Stimulated activated CD4-positive, alpha-beta T cell treated with anti-CD3 and anti-CD28 coated beads, Interleukin-15, amount 100 ng/mL, for 1 hour (primary cell): ENCODE measurements at regions not wholly inside any gene's neighbourhood (a gene's known extent, or its start where the extent isn't known, plus 50 kb on each side); places are given as distances from the start of the nearest gene placed in this dataset.

Source experiments
- DNase-seq, 2 donors: peaks; one replicate each; pipeline ENCODE4 v3.0.0-alpha.2; 2020; ENCODE audit warnings: low read depth in 1 of 2, low spot score in 1 of 2

GRCh38 chr17:33473061-33473460, 180.0 kb upstream of the ASIC2 start:
- DNase-seq = no peak

- no peak for DNase-seq
Measured at GRCh38 chr17:33474789-33475188, 181.7 kb upstream of the ASIC2 start.

GRCh38 chr17:33475594-33475993, 182.5 kb upstream of the ASIC2 start:
- DNase-seq = no peak

GRCh38 chr17:33481652-33482051, 188.6 kb upstream of the ASIC2 start:
- DNase-seq = no peak

GRCh38 chr17:33482636-33483035, 189.5 kb upstream of the ASIC2 start:
- DNase-seq = no peak

GRCh38 chr17:33484559-33484958, 191.5 kb upstream of the ASIC2 start:
- no peak for DNase-seq

GRCh38 chr17:33486135-33486885, 193.2 kb upstream of the ASIC2 start:
- DNase-seq = no peak

- DNase-seq = no peak
Measured at GRCh38 chr17:33487187-33487879, 194.2 kb upstream of the ASIC2 start.

GRCh38 chr17:33491871-33492481, 198.9 kb upstream of the ASIC2 start:
- no peak for DNase-seq

GRCh38 chr17:33492731-33493265, 199.7 kb upstream of the ASIC2 start:
- no peak for DNase-seq

GRCh38 chr17:33493566-33493965, 200.5 kb upstream of the ASIC2 start:
- DNase-seq = no peak

GRCh38 chr17:33494151-33494550, 201.1 kb upstream of the ASIC2 start:
- no peak for DNase-seq

- no peak for DNase-seq
Measured at GRCh38 chr17:33497623-33498022, 204.5 kb upstream of the ASIC2 start.

GRCh38 chr17:33498069-33498468, 205.0 kb upstream of the ASIC2 start:
- no peak for DNase-seq

- DNase-seq = no peak
Measured at GRCh38 chr17:33499040-33499439, 205.9 kb upstream of the ASIC2 start.

GRCh38 chr17:33500151-33500550, 207.1 kb upstream of the ASIC2 start:
- no peak for DNase-seq

GRCh38 chr17:33501185-33501584, 208.1 kb upstream of the ASIC2 start:
- no peak for DNase-seq

- no peak for DNase-seq
Measured at GRCh38 chr17:33504571-33504970, 211.5 kb upstream of the ASIC2 start.

GRCh38 chr17:33506889-33507650, 214.0 kb upstream of the ASIC2 start:
- DNase-seq = no peak

GRCh38 chr17:33508215-33508614, 215.1 kb upstream of the ASIC2 start:
- no peak for DNase-seq

- no peak for DNase-seq
Measured at GRCh38 chr17:33509331-33509730, 216.2 kb upstream of the ASIC2 start.
